NOMO-1 treated with DMSO at 0.1 percent for 48 hours (cell line): ENCODE measurements at regions not wholly inside any gene's neighbourhood (a gene's known extent, or its start where the extent isn't known, plus 50 kb on each side); places are given as distances from the start of the nearest gene placed in this dataset.
"Not testable (repeated sequence)": the region's sequence is repeated elsewhere in the genome, so short reads cannot be mapped to it uniquely, and the experiment has no call there.

Source experiments
- DNase-seq: peaks from one replicate; lab custom pipeline; 2025; ENCODE audit not compliant: unreplicated experiment; lab: John Stamatoyannopoulos, UW

- no peak for DNase-seq
These were observed 883.1 kb downstream of the CDH18 start for GRCh38 chr5:19104948-19105347.

- DNase-seq, result no peak
These were observed 865.1 kb downstream of the CDH18 start for GRCh38 chr5:19122923-19123322.

DNA sequence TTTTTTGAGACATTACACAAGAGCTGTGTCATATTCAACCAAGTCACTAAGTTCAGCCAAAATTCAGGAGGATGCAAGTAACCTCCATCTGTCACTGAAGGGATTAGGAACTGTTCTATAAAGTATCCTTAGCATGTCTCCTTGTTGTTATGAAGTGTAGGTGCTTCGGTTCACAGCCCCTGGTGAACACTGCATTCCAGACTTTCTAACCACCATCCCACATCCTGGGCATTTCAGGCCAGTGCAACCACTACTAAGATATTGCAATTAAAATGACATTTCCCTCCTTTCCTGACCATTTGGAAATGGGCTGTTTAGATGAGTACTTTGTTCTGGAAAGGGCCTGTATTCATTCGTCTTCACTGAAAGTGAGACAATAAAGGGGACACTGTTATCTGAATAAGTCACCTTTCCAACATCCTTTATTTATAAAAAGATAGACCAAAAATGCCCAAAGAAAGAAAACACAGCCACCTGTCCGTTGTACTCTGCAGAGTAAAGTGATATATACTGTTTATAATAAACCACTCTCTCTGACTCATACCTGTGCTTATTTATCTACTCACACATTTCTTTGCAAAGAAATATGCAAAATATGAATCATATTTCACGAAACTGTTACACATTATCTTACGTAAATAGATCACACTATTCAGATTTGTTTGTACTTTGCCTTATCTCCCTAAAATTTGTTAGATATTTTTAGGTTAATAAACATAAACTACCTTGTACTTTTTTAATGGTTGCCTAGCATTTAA is 861.9 kb downstream of the CDH18 start:
- no peak for DNase-seq

DNA sequence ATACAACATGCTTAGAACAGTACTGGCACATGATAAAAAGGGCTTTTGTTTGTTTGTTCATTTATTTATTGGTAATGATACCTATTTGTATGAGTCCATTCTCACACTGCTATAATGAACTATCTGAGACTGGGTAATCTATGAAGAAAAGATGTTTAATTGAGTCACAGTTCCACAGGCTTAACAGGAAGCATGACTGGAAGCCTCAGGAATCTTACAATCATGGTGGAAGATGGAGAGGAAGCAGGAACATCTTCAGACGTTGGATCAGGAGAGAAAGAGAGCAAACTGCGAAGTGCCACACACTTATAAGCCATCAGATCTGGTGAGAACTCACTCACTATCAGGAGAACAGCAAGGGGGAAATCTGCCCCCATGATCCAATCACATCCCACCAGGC is 847.7 kb downstream of the CDH18 start:
- DNase-seq, result no peak

GRCh38 chr5:19141937-19142524 is 846.0 kb downstream of the CDH18 start:
- not testable (repeated sequence) for DNase-seq

GRCh38 chr5:19142713-19143414 is 845.1 kb downstream of the CDH18 start:
- DNase-seq, result not testable (repeated sequence)

DNA sequence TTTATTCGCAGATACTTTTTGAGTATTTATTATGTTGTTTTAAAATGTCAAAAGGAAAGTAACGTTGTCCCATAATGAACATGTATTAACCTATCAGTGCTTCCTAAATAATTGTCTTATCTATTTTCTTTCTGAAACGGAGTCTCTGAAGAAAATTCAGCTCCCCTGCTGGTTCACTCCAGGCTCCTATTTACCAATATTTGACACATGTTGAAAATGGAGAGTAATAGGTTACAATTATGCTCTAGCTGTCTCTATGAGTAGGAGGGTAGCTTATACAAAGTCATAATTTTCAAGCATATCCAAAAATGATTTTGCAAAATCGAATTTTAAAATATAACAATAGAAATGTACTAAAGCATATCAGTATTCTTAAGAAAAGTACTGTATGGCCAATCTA is 844.1 kb downstream of the CDH18 start:
- no peak for DNase-seq

GRCh38 chr5:19169426-19169825 is 818.6 kb downstream of the CDH18 start:
- DNase-seq, result no peak

DNA sequence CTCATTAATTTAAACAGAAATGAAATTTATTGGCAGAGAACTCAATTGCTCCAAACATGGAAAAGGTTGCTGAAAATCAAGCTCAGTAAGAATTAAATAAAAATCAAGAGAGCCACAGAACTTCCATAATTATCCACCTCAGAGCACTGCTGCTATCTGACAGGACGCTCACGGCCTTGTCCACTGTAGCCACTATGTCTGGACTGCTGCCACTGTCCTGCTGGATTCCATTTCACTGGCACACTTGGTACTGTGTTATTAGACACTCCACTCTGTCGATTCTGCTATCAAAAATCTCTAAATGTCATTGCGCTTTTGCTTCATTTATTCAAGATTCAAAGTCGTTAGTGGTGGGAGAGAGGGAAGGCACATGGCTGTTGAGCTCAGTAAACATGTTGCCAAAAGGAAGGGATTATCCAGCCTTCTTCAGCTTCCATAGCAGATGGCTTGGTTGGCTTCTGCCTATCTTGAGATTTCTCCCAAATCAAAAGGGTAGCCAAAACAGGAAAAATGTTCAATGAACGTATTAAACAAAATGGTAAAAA is 815.0 kb downstream of the CDH18 start:
- no peak for DNase-seq

DNA sequence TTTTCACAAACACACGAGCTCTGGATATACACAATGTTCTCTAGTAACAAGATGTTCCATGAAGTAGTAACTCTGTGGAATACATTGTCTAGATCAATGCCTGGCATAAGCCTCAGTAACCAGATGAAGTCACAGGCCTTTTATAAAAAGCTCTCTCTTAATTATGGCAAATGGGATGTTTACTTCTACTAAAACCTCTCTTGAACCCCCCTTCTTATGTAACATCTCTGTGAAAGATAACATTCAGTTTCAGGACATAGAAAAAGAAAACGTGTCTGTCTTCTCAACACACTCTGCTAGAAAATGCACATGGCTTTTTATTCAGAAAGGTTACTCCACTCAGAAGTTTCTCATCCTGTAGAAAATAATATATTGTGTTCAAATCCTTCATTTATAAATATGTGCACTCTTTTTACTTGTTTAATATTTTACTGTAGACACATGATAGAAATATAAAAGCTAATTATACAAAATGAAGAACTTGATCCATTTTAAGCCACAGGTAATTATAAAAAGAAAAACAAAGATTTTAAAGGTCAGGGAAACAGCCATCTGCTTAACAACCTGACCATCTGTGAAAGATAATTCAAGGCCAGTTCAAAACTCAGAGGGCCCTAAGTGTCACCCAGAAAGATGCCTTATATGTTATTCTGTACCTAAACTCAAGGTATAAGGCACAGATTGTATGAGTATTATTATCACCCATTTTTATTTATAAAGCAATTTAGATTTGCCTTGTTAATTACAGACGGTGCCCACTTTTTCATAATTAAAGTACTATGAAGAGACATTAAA is 812.0 kb downstream of the CDH18 start:
- no peak for DNase-seq

DNA sequence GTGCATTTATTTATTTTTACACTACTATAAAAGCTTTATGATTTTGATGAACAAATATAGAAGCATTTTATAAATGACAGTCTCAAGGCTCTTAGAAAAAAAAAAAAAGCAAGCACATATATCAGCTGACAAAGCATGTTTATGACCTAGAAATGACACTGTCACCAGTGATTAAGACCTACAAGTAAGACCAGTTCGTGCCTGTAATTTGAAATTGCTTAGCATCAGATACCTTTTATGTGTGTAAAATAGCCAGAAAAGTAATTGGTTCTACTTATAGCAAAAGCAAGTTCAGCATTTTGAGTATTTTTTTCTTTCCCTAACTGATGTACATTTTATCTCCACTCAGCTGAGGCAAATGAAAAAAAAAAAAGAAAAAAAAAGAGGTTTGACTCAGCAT is 808.4 kb downstream of the CDH18 start:
- no peak for DNase-seq

- no peak for DNase-seq
These were observed 798.8 kb downstream of the CDH18 start for GRCh38 chr5:19189176-19189575.

- DNase-seq, result no peak
These were observed 794.4 kb downstream of the CDH18 start for GRCh38 chr5:19193631-19194030.

DNA sequence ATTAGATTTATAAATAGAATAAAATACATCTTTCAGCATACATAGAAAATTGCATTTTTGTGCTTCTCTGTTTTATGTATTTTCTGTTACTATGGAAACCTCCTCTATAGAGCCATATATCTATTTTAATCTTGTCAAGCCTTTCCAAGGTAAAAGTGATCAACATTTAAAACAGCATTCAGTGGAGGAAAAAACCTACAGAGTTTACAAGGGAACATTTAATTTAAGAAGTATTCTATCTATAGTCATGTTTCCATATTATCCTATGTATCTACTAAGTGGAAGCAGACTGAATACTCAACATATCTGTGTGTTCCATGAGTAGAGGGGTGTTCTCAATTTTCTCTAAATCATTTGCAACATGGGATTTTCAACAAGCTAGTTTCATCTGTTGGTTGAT is 791.4 kb downstream of the CDH18 start:
- DNase-seq, result no peak

- no peak for DNase-seq
These were observed 787.7 kb downstream of the CDH18 start for GRCh38 chr5:19200251-19200650.

GRCh38 chr5:19208397-19208796 is 779.6 kb downstream of the CDH18 start:
- DNase-seq, result no peak

DNA sequence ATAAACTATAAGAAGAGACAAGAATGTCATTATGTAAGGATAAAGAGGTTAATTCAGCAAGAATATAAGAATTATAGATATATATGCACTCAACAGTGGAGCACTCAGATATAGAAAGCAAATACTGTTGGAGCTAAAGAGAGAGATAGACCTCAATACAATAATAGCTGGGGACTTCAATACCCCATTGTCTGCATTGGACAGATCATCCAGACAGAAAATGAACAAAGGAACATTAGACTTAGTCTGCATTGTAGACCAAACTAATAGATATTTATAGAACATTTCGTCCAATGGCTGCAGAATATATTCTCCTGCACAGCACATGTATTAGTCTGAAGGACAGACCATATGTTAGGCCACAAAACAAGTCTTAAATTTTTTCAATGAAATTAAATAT is 777.1 kb downstream of the CDH18 start:
- DNase-seq, result no peak

DNA sequence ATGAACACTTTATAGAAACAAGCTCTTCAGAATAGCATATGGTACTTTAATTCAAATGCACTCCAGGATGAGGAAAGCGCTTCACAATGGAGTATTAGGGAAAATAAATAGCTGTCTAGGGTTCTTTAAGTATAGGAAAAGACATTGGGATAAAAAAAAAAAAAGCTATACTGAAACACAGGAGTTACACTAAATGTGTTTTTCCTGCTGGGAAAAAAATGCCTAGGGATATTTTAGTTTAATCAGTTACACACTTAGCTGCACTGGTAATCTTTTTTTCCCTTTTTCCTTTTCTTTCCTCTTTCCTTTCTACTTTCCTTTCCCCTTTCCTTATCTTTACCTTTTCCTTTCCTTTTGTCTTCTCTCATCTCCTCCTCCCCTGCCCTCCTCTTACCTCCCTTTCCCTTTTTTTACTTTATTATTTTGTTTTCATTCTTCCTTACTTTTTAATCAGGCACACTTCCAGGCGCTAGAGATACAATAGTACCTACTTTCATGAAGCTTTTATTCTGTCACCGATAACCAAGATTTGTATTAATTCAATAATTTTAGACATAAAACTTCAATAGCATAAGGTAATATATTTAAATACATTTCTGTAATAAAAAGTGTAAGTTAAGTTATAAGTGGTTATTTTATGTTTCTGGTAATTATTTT is 758.7 kb downstream of the CDH18 start:
- DNase-seq, result no peak

GRCh38 chr5:19233573-19233972 is 754.4 kb downstream of the CDH18 start:
- no peak for DNase-seq

GRCh38 chr5:19235101-19235584 is 752.9 kb downstream of the CDH18 start:
- DNase-seq, result no peak

GRCh38 chr5:19240170-19240569 is 747.8 kb downstream of the CDH18 start:
- DNase-seq, result no peak
